ENCODE measurements at regions not wholly inside any gene's neighbourhood (a gene's known extent, or its start where the extent isn't known, plus 50 kb on each side); places are given as distances from the start of the nearest gene placed in this dataset.

DNA sequence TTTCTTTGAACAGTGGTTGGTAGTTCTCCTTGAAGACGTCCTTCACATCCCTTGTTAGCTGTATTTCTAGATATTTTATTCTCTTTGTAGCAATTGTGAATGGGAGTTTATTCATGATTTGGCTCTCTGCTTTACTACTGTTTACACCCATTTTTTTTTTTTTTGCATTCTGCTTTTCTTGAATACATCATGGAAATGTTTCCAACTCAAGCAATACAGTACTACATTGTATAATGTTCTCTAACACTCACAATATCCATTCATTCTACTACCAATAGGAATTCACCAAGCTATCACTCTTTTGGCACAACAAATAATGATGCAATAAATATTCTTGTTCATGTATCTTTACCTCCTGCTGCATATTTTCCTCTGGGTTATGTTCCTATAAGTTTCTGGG lies 801.7 kb downstream of the NTRK3 start:
- DNase-seq, result no peak

DNA sequence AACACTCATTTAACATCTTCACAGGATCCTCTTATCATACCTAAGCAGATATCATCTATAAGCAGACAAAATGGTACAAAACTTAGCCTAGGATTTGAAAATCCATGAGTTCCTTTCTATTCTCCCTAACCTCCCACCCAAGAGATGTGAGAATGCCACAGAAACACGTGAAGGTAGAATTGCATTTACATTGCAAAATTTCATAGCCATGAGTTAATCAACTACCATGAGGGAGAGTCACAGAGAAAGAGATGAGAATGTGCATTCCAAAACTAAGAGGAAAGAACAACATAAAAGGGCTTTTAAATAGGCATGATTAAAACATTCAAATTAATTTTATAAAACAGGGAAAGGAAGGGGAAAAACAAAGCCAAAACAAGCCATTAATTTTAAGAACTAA lies 806.2 kb downstream of the NTRK3 start:
- no peak for DNase-seq

DNA sequence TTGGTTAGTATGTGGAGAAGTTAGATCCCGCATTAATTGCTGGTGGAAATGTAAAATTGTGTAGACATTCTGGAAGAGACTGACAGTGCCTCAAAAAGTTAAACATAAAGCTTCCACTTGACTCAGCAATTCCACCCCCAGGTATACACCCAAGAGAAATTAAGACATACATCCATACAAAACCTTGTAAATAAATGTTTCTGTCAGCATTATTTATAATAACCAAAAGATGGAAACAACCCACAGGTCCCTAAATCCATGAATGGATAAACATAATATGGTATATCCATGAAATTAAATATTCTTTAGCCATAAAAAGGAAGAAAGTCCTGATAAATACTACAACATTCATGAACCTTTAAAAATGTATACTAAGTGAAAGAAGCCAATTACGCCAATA lies 817.4 kb downstream of the NTRK3 start:
- no peak for DNase-seq

DNA sequence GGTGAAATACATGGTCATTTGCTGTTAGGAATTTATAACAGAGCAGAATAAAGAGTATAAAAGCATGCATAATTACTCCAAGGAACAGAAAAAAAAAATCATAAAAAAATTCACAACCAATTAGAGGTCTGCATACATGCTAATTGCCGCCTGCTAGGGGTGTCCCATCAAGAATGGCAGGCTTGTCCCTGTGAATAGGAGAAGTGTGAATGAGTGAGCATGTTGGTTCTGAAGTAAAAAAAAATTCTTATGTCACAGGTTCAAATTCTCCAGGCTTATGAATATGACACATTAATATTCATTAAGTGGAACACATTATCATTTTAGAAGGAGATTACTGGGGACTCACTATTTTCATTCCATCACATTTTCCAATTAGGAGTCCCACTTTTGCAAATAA lies 822.7 kb downstream of the NTRK3 start:
- DNase-seq, result no peak

DNA sequence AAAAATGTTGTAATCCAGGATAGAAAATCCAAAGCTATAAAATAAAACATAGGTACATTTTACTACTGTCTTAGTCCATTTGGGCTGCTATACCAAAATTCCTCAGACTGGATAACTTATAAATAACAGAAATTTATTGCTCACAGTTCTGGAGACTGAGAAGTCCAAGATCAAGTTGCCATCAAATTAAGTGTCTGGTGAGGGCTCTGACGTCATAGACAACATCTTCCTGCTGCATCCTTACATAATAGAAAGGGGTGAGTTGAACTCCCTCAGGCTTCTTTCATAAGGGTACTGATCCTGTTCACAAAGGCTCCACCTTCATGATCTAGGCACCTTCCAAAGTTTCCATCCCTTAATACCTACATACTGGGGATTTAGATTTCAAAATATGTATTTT lies 826.8 kb downstream of the NTRK3 start:
- DNase-seq, result no peak

DNA sequence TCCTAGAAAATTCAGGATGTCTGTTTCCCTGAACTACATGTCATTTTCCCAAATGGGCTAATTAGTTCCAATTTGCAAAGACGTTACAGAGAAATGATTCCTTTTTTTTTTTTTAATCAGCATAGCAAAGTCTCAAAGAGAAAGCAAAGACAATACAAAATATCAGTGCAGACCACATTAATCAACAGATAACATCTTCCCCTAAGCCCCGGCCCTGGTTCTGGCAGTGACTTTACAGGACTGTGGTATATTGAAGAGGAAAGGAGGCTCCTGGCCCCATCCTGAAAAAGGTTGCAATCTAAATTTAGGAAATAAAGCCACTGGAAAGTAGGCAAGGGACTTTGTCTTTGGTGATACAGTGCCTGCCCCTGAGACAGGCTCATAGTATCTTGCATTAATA lies 836.5 kb downstream of the NTRK3 start:
- DNase-seq, result no peak

DNA sequence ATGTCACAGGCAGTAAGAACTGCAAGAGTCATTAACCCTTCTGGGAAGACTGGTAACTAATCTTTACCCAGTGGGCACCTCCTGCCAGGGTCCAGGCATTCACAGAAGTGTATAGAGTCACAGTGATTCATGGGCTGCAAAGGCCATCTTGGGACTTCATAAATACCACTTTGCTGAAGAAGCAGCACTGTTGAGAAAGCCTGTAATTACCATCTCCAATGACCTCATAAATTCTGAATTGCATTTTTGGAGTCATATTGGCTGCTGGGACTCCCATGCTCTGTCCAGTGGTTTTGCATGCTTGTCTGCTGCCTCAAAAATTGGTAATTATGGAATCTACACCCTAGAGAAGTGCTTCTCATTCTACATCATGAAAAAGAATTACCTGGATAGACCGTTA lies 837.2 kb downstream of the NTRK3 start:
- DNase-seq, result no peak

DNA sequence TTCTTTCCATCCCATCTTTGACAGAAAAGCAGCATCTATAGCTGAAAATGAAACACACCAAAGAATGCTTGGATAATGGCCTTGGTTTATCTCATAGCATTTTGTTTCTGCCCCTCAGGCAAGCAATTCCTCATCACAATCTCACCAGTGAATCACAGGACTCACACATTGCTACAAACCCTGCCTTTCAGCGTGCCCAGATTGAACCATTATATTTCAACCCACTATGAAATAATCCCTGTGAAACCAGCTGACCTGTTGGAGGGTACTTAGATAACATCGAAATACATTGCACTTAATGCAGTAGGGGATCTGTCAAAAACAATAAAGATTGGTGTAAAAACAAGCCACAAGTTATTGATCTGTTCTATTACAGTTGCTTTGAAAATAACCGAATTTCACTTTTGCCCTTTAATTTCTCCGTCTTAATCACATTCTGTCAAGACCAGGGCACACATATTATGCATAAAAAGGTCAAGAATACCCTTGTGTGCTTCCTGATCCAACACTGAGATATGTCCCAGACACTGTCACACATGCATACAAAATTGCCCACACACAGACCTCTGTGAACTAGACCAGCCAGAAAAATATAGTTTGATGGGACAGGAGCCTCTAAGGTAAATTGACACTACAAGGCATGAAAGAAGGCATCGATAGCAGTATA lies 839.8 kb downstream of the NTRK3 start:
- no peak for DNase-seq

DNA sequence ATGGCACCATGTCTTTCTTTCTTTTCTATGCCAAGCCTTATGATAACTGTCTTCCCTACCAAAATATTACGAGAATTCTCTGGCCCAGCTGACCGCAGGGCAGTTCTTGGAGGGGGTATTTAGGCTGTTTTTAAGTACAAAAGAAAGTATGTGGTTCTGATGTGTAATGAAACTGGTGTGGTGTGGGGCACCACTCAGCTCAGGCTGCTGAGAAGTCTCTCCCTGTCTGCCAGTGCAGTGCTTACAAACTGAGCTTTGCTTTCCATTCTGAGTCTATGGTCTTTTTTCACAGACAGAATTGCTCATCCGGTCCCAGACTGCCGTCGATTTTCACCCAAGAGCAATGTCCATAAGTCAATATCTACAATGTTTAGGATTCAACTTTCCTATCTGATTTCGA lies 847.6 kb downstream of the NTRK3 start:
- no peak for DNase-seq

DNA sequence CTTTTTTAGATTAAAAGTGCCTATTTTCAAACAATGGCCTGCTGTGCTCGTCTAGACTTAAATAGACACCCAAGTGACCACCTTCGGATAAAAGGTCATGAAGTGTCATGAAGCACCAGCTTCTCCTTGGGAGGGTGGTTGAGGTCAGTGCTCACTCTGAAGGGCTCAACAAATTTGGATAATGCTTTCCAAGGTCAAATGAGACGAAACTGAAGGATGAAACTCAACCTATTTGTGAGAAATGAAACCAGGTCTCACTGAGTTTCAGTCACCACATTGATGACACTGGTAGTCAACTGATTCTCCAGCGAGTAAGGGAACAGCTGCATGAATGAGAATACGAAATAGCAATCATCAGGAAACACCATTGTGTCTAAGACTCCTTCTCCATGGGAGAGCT lies 852.6 kb downstream of the NTRK3 start:
- no peak for DNase-seq

DNA sequence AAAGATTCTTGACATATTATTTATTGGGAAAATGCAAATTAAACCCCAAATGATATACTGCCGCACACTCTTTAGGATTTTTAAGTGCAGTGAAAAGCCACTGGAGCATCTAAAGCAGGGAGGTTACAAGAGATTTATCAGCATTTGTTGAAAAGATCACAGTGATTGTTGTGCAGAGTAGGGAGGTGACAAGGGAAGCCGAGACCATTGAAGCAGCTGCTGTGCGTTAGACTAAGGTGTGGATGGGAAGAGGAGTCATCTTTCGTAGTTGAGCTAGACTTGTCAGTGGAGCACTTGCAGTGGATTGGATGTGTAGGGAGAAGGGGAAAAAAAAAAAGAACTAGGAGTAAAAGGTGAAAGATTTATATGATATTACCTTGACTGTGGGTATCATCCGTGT lies 854.6 kb downstream of the NTRK3 start:
- DNase-seq, result no peak

DNA sequence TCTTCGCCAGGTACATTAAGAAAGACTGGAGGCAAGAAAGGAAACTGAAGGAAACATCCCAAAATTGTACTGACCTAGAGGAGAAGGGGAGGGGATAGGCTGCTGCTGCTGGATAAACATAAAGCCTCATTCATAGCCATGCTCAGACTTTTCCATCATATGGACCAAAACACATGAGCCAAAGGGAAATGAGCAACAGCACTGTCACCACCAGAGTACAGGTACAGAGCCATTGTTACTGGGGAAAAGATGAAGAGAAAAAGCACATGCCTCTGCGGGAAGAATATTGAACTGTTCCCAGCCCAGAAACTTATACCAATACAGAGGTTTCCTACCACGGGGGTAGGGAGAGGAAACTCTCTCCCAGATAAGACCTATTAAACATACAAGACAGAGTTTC lies 861.9 kb downstream of the NTRK3 start:
- no peak for DNase-seq

DNA sequence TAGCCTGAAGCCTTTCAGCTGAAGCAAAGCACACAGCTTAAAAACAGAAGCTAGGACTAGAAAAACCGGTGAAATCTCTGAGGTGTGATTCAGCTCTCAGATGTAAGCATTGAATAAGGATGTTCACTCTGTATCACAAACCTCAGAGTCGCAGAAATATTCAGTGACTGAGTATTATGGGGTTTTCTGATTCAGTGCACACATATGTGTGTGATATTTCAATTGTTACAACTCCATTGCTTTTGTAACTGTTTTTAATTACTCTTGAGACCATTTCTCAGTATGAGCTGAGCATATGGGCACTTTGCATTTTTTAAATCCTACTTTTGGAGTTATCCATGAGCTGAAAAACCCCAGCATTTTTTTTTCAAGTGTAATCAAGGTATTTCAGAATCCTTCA lies 868.8 kb downstream of the NTRK3 start:
- no peak for DNase-seq

DNA sequence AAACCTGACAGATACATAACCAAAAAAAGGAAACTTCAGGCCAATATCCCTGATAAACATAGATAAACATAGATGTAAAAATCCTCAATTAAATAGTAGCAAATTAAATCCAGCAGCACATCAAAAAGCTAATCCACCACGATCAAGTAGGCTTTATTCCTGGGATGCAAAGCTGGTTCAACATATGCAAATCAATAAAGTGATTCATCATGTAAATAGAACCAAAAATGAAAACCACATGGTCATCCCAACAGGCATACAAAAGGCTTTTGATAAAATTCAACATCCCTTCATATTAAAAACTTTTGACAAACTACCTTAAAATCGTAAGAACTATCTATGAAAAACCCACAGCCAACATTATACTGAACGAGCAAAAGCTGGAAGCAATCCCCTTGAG lies 882.2 kb downstream of the NTRK3 start:
- no peak for DNase-seq

DNA sequence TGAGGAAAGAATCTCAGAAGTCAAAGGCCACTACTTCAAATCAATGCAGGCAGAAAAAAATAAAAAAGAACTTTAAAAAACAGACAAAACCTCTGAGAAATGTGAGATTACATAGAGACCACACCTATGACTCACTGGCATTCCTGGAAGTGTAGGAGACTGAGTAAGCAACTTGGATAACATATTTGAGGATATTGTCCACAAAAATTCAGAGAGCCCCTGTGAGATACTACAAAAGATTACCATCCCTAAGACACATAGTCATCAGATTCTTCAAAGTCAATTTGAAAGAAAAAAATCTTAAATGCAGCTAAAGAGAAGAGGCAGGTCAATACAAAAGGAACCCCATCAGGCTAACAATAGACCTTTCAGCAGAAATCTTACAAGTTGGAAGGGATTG lies 887.3 kb downstream of the NTRK3 start:
- DNase-seq, result peak; percentile 97

DNA sequence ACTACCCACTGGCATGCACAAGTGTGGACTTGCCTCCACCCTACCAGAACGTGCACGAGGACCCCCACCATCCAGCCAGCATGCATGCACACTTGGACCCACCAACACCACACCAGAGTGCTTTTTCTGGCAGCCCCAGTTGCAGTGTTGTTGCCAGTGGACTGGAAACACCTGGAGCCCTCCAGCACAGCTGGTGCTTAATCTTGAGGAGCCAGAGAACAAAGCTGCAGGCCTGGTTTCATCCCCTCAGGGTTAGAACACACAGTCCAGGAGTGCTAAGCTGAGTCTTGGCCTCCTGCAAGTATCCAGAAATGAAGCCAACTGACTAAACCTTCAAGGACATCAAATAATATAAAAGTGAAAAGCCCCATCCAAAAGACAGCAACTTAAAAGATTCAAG lies 888.0 kb downstream of the NTRK3 start:
- DNase-seq, result no peak

DNA sequence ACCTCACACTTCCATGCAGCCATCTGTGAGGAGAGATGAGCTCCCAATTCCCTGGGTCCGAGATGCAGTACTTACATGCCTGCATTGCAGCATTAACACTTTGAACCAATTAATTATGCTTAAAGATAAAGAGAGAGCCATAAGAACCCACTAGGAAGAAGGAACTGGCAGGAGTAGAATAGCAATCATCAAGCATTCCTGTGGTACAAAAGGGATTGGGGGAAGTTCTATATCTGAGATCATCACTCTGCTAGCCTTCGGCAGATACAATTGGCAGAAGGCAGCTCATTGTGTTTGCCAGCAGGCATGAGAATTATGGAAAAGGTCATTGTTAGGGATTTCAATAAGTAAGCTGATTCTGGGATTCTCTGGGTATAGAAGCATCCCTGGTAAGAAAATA lies 891.4 kb downstream of the NTRK3 start:
- peak; percentile 82 for DNase-seq

DNA sequence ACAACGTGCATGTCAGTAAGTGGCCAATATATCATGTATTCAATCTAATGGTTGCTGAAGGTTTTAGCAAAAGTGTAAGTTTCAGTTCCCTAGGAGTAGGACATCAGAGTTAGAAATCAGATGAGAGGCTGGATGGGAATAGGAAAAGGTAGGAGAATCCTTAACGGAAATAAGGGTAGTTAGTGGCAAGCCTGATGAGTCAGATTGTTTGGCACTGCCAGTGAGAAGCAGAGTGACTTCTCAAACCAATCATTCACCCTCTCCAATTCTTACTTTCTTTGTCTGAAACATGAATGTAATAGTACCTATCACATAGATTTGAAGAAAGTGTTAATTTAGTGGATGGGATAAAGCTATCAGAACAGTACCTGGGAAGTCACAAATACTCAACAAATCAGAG lies 894.0 kb downstream of the NTRK3 start:
- DNase-seq, result no peak

DNA sequence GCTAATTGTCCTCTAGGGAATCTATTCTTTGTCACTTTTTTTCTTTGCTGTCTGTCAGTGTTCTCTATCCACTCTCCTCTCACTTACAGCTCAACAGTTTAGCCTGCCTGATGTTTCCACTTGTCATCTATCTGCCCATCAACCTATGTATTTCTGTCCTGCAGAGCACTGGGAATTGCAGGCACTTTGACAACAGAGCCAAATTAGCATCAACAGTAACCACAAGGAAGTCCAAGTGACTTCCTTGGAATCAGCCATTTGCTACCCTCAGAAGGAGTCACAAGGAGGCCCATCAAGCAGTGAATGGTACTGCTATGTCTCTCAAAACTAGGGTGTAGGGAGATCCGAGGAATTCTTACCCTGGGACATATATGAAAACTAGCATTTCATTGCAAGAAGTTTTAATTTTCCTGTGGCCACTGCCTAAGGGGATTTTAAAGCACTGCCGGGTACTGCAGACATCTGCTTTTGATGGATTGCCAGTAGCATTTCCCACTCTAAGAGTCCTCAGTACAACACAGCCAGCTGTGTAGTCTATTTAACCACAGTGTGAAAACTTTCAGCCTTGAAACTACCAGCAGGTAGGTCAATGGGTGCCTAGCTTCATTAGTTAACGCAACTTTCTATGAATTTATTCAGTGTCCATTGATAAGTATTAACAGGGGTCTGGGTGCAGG lies 898.8 kb downstream of the NTRK3 start:
- DNase-seq, result no peak

DNA sequence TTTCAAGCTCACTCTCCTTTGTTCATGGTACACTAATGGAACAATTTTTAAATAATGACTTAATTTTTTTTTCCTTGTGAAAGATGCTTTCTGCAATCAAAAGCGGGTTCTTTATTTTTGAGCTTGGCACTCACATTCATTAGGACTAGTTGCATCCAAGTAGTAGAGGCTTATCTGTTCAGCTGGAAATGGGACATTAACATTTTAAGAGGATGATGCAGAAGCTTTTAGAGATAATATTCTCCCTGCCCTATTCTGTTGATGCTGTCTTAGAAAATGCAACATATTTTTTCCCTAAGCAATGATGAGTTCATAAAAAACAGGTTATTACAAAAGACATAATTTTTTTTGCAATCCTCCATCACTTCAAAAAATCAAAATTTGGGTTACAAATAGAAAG lies 900.6 kb downstream of the NTRK3 start:
- no peak for DNase-seq

DNA sequence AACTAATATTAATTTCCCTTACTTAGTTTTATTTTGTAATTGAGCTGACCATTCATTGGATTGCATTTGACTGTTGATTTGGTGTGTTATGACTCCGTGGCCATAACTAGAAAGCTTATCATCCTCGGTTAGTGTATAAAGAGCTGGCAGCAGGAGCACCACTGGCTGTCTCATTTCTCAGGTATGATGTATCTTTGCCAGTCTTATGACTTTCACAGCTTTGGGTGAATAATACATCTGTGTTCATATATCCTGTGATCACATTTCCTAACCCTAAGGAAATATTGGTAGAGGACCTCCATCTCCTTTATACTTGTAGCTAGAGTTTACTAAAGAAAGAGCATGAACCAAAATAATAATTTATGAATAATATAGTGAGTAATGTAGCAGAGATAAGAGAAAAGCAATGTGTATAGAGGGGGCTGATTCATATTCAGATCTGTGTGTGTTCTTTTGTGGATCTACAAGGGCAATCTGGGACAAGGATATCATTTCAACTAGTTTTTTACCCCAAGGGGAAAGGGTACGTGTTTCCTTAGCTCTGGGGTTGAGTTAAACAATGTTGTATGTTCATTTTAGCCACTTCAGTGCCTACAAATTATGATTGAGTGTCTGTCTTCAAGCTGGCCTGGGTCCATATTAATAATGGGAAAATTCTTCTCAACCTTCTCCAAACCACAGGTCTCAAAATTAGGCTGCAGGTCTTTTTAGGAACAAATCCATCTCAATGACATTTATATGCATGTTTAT lies 901.7 kb downstream of the NTRK3 start:
- DNase-seq, result peak; percentile 84

DNA sequence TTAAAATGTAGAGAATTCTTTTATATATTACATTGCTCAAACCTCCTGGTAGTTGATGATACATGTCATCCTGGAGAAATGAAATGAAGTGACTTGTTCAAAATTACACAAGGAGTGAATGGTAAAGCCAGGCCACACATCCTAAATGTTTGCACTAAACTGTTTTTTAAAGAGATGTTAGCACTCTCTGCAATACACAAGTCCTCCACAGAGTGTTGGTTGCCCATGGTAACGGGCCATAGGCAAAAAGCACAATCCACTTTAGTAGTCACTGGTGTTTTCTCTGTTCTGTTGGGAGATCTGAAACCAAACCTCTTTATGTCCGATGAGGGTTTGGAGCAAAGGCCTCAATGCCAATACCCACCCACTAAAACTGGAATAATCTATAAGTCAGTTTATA lies 907.4 kb downstream of the NTRK3 start:
- DNase-seq, result peak; percentile 33

DNA sequence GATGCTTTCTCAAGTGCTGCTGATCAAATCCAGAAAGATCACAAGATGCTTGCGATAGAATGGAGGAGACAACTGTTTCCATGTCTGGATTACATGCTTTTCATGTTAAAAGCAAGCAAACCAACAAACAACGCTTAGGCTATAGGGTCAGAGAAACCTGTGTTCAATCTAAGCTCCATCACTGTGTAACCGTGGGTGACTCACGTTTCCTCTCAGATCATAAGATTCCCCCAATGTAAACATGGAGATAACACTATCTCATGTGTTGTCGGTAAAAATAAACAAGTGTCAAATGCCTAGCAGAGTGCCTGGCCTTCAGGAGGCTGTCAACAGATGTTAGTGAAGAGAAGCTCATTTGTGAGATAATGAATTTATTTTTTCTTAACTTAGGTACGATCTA lies 907.8 kb downstream of the NTRK3 start:
- DNase-seq, result peak; percentile 65

DNA sequence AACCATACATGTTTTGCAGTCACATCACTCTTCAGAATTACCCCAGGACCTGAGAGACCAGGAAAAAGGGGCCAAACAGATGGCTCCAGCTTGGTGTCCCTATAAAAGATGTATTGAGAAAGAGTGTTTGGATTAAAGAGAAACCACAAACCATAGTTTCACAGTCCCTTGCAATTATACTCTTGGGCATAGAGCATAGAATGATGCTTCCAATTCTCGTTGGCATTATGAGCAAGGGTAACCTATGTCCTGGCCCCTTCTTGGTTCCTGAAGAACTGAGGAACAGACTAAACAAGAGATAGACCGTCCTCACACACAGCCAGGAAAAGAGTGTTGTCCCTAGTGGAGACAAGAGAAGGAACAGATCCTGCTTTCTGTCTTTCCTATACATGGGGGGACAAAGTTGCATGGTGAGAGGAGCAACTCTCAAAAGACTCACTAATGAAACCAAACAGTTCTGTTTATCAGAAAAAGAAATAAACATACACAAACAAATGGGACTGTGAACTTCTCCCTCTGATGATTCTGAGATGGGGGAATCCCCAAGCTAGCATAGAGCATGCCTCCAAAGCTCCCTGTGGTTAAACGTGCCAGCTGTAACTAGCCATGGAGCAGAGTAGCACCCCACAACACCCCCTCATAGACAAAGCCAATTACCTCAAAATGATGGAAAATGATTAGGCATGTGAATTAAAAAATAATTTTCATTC lies 908.6 kb downstream of the NTRK3 start:
- DNase-seq, result peak; percentile 30
